CD4-positive, alpha-beta T cell treated with Interleukin-10 for 1 hour (primary cell): ENCODE measurements at regions not wholly inside any gene's neighbourhood (a gene's known extent, or its start where the extent isn't known, plus 50 kb on each side); places are given as distances from the start of the nearest gene placed in this dataset.
A peak's percentile ranks its signal among the peaks of the same experiment; 100 is the strongest.
"Not testable (repeated sequence)": the region's sequence is repeated elsewhere in the genome, so short reads cannot be mapped to it uniquely, and the experiment has no call there.

Source experiments
- DNase-seq: peaks from one replicate; pipeline ENCODE4 v3.0.0-alpha.2; 2020

DNA sequence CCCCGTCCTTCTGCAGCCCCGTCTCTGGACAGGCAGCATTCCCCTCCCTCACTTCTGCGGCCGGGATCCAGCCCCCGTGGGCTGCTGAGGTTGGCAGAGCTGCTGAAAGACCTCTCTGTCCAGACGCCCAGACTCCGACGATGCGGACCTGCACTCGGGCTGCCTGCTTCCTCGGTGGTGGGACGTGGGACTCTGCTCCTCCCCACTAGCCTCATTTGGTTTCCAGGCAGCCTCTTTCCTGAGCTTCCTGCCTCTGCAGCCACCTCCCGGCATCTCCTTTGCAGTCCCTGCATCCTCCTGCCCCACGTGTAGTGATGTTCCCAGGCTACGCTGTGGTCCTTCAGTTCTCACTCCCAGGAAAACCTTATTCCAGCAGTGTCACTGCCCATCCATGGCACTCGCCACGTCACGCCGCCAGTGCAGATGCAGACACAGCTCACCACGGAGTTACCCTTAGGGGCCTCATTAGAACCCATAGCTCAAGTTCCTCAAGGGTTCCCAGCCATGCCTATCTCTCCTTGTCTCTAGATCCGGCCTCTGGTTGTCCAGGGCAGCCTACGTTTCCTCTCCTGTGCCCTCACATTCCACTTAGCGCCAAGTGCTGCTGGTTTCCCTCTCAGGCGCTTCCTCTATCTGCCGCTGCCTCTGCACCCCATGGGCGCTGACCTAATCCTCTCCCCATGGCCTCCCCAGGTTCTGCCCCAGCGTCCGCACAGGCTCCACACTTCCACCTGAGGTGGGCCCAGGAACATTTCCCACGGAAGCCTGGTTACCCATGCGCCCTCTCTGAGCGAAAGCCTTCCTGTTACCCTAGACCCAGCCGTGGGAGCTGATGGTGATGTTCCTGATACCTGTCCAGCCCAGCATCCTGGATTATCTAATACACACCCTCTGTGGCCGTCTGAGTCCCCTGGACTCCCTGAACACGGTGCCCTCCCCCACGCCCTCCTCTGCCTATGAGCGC, 318.3 kb upstream of the MYT1L start:
- no peak for DNase-seq

DNA sequence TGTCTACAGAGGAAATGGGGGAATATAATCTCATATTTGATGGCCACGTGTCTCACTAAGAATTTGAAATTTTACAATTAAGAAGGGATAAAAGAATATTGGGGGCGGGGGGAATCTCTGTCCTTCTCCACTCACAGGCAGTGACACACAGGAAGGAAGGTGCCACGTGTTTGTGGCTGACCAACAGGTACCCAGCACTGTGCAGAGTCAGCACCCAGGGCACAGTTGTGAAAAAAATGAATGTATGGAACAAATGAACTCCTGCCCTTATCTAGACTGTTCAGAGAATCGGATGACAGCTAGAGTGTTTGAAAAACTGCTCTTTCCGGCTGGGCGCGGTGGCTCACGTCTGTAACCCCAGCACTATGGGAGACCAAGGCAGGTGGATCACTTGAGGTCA, 317.0 kb upstream of the MYT1L start:
- DNase-seq: no peak

DNA sequence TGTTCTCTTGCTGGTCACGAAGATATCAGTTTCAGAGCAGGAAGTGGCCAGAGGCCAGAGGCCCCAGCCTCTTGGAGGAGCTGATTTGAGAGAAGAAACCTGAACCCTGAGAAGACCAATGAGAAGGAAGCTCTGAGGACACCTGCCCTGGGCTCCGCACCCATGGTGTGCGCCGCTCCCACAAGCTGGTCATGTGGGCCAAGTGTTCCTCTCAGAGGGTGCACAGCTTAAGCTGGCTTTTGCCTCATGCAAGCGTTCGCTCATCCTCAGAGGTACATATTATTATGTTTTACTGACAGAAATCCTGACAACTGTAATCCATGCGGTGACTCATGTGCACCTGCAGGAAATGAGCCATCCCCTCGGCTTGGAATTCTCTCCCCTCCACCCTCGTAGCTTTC, 316.1 kb upstream of the MYT1L start:
- DNase-seq: no peak

DNA sequence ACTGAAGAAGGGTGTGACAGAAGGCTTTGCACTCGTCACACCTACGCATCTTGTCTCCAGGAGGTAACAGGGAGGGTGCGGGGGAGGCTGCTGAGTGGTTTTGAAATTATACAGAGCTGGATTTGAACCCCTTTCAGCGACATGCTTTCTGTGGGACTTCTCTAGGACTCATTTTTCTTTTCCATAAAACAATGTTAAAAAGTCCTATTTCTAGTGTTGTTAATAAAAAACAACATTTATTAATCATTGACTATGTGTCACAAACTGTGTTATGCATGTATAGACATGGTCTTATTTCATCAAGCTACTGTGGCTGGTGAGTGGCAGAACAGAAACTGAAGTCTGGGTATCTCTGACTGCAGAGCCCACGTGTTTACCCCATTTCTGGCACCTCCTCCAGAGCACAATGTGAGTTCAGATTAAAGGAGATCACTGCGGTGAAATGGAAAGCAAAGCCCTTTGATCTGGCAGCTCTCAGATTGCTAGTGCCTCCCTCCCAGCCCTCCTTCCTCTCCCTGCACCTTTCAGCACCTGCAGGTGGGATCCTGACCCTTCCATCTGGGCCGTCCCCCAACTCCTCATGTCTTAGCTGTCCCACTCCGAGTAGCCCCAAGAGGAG, 315.5 kb upstream of the MYT1L start:
- DNase-seq: peak; percentile 42

DNA sequence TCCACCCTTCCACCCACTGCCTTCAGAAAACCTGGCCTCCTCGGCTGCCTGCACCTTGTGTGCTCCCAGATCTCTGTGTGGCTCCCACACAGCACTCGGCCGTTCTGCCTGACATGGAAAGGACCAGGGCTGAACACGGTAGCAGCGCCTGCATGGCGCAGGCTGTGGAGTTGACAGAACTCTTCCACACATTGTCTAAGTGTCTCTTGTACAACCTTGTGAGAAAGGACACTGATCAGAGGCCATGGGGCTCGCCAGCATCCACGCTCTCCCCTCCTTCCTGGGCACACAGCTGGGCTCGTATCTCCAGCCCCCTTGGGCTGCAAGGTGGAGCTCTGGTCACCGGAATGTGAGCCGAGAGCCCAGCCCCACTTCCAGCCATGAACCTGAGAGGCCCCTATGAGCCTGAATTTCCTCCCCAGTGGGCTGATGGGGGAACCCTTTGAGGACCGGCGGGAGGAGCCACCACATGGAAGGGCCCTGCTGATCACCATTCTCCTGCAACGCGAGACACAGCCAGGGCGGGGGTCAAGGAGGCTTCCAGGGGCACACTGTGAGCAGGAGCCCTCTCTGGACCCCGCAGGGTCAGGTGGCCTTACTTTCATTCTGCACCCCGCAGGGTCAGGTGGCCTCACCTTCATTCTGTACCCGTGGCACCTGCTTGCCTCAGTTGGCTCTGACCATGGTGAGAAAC, 314.2 kb upstream of the MYT1L start:
- no peak for DNase-seq

DNA sequence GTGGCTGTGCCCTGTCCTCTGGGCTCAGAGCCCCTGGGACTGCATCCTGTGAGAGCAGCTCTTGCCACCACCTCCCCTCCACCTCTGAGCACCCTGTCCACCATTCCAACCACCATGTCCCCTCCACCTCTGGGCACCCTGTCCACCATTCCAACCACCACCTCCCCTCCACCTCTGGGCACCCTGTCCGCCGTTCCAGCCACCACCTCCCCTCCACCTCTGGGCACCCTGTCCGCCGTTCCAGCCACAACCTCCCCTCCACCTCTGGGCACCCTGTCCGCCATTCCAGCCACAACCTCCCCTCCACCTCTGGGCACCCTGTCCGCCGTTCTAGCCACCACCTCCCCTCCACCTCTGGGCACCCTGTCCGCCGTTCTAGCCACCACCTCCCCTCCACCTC, 313.7 kb upstream of the MYT1L start:
- not testable (repeated sequence) for DNase-seq

DNA sequence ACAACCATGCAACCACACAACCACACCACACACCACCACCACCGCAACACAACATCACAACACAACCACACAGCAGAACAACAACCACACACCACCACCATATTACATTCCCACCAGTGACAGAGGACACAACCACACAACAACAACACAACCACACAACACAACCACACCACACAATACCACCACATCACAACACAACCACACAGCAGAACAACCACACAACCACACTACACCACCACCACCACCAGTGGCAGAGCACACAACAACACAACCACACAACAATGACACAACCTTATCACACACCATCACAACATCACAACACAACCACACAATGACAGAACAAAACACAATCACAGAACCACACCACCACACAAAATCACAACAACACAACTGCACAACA, 313.0 kb upstream of the MYT1L start:
- DNase-seq: no peak

DNA sequence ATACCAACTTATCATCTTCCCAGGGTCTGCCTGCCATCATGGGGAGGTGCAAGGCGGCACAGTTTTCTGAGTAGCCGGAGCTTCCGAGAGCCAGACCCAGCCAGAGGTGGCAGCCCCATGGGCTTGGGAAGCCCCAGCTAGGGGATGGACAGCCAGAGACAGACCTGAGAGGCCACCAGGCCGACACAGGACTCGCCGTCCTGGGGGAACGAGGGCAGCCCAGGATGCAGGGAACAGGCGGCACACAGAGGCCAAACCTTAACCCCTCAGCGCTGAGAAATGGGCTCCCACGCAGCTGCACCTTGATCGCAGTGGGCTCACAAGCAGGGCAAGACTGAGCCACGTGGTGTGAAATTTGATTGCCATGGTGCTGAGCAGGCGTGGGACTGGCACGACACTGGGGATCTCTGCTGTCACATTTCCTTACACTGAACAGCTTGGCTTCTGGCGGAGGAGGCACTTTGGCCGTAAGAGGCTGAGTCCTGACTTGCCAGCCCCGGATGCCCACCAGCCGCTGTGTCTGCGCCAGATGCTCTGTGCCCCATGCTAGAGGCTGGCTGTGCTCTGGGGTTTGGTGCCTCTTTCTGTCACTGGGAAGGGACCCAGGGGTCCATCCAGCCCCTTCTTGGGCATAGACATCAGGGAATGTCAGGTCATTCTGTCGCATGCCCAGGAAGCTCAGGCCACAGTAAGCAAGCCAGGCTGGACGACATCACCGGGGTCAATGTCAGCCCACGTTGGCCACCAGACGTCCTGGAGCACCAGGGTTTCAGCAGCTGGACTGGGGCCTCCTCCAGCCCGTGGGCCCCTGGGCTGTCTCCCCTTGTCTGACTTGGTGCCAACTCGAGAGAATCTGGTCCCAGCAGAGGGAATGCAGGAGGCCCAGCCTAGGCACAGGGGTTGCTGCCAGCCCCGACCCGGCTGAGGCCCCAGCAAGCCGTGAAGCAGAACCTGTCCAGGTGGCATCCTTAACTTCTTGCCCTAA, 312.1 kb upstream of the MYT1L start:
- DNase-seq: no peak

DNA sequence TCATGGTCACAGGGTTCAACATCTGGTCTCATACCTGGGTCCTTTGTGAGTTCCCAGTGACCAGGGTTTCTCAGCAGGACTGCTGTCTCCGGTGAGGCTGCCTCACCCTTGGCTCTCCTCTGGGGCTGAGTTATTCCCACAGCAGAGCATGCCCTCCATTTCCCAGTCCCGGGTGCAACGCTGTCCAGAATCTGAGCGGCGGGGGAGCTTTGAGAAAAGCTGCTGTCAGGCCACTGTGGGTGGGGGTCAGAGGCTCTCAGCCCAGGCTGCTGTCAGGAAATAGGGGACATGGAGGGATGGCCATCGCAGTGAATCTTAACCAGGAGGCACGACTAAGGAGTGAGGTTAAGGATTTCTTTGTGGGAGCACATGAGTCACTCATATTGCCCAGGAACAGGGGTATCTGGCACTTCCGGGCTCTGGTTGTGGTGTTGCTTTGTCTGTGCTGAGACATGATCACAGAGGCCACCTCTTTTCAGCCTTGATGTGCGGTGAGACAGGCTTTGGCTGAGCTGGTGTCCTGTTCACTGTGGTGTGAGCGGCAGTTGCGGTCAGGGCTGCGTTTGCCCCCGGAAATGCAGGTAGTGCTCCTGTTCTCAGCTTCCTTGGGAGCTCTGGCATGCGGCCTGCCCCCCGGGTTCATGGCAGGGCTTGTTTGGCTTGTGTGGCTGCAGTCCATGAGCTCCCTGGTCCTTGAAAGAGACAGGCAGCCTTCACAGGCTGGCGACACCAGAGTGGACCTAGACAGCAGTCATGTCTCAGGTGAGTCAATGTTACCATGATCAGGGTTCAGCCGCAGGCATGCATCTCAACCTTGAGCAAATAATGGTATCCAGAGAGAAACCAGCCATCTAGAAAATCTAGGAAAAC, 310.7 kb upstream of the MYT1L start:
- no peak for DNase-seq

DNA sequence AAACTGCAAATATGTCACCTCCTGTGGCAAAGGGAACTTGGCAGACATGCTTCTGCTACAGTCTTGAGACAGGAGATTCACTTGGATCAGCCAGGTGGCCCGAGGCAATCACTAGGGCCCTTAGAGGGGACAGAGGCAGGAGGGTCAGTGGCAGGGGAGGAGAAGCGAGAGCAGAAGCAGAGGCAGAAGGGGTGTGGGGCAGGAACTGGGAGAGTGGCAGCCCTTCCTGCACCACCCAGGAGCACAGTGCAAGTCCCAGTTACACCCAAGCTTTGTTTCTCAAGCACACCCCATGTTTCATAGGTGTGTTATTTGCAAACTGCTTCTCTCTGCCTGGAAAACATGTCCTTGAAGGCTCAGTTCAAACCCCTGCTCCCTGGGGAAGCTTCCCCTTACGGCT, 309.7 kb upstream of the MYT1L start:
- no peak for DNase-seq

DNA sequence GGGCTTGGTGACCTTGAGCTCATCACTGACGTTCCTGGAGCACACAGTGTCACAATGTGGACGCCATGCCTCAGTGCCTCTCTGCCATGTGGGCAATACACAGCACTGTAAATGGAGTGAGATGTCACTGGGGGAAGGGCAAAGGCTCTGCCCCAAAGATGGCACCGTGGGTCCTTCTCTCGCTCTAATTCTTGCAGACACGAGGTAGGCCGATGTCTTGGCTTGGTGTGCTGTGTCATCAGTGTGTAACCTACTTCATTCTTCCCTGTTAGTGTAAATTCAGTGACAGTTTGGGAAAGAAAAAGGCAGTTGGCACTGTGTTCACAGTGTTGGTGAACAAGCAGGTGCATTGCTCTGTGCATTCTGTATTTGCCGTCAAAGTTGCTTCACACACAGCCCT, 309.3 kb upstream of the MYT1L start:
- DNase-seq: no peak

DNA sequence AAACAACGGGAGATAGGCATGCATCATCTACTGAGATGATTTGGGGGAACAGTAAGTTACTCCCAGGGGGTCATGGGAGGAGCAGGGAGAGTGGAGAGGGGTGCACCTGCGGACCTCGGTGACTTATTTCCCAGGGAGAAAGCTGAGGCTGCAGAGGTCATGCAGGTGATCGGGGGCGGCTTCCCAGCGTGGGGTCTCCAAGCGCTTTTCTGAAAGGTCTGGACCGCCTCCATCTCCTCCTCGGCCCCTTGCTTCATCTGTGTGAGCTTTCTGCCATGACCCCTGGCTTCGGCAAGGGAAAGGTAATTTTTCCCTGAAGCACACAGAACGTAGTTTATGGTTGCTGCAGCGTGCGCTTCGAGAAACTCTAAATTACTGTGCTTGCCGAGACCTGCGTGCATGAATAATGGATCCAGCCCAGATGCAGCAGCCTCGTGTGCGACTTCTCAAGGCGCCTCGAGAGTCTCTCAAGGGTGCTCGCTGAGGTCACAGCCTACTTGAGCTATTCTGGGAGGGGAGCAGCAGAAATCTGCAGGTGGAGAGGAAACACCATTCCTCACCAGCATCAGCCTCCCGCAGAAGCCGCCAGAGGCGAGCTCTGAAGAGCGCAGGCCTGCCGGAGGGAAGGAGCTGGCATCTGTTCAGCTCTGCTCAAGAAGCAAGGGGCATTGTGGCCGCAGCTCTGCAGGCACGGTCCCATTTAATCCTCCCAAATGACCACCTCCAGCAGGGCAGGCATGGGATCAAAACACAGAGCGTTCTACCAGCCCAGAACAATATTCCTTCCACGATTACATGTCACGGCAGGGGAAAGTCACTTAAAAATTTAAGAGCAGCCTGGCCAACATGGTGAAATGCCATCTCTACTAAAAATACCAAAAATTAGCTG, 308.4 kb upstream of the MYT1L start:
- no peak for DNase-seq

DNA sequence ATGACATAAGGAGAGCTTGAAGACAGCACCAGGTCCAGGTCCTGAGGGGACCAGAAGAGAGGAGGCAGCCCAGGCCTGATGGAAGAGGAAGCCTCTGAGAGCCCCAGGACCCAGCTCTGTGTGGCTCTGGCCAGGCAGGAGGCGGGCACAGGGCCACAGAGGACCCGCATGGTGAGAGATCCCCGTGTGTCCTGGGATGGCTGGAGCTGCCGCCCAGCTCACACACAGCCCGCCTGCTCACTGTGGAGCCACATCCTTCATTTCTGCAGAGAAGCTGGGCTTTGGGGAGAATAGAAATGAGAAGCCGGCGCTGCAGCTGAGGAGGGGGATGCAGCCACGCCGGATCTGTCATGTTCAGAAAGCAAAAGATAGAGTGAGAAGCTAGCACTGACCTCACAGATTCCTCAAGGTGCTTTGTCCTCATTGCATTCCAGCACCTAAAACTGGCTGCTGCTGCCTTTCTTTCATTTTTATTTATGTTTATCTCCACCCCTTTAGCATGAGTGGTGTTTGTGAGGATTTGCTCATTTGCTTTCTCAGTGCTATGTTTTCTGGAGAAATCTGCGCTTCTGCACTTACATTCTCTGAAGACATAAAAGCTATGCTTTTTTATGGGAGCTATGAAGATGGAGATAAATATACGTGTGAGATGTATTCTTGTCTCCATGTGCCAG, 307.6 kb upstream of the MYT1L start:
- DNase-seq: no peak

DNA sequence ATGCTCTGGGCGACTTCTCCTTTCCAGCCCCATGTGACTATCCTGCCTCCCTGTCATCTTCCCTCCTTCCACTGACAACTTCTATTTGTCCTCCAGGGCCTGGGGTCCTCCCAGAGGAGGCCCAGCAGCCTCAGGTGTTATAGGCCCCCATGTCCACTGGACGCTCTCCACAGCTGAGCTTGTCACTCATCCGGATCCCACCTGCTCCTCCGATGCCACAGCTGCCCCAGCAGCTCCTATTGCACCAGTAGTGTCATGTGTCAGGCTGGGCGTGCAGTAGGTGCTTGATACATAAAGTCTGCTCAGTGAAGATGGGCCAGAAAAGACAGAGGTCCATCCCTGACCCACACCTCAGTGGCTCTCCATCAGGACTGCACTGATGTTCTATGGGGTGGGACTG, 305.7 kb upstream of the MYT1L start:
- DNase-seq: no peak

DNA sequence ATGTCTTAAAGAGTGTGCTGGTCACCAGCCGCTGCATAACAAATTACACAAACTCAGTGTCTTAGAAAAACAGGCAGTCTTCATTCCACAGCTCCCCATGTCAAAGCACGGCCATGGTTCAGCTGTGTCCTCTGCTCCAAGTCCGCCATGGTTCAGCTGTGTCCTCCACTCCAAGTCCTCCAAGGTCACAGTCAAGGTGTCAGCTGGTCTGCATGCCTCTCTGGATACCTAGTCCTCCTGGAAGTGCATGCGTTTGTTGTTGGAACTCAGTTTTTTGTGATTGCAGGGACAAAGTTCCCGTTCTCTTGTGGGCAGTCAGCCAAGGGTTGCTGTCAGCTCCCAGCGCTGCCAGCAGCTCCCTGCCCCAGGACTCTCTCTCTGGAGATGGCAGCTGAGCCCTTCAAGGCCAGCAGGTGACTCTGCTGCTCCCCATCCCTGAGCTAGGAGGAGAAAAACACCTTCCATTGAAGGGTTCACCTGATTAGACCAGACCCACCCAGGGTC, 304.0 kb upstream of the MYT1L start:
- no peak for DNase-seq

DNA sequence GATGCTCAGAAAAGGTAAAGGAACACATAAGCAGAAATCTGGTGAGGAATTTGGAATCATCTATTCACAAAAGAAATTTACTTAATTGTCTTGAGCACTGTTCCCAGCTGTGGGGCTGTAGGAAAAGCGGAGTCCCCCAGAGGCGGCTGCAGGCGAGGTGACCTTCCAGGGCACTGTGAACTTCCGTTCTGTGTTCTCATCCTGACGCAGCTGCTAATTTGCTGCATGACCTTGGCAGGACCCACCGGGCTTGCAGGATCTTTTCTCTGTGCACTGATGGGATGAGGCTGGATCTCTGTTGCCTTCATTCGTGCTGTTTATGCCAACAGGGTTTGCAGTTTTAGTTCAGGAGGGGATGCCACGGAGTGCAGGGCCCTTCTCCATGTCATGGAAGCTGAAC, 301.9 kb upstream of the MYT1L start:
- no peak for DNase-seq

DNA sequence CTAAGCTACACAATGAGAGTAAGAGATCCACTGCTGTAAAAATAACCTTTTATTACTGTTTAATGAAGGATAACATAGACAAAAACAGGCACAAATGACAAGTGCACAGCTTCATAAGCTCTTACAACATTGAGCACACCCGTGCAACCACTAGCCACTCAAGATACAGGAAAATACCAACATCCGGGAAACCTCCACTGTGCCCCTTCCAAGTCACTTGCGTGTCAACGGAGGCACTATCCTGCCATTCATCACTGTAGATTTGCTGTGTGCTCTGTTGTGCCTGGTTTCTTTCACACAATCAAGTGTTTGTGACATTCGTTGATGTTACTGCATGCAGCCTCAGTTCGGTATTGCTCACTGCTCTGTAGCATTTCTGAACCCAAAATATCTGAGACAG, 292.9 kb upstream of the MYT1L start:
- DNase-seq: no peak

DNA sequence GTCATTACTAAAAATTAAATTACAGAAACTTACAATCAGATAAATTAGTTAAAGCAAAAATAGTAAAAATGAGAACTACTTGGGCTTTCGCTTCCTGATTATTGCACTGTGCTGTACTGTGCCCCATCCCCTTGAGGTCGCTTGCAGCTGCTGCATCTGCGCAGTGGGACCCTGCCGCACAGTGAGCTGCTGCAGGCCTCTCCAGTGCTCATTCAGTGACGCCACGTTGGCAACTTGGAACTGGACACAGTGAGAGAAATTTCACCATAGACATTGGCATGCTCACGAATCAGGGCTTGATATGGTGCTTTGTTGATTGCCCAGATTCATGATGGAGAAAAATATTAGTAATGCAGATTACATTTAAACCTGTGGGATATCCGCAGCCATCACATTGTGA, 290.8 kb upstream of the MYT1L start:
- no peak for DNase-seq

DNA sequence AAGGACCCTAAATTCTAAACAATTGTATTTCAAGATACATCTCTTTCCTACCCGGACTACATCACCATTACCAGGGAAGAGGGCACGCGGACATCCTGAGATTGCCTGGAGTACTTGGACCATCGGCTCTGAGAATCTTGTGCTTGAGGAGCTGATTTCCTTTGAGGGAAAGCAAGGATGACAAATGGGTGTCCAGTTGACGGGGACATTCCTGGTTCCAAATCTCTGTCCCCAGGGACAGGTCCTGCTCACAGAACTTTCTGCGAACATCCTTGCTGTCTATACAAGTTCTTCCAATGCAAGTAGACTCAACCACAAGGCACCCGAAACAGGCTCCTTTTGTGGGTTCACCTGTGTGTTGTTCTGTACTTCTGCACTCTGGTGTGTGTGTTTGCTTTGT, 289.5 kb upstream of the MYT1L start:
- DNase-seq: no peak

DNA sequence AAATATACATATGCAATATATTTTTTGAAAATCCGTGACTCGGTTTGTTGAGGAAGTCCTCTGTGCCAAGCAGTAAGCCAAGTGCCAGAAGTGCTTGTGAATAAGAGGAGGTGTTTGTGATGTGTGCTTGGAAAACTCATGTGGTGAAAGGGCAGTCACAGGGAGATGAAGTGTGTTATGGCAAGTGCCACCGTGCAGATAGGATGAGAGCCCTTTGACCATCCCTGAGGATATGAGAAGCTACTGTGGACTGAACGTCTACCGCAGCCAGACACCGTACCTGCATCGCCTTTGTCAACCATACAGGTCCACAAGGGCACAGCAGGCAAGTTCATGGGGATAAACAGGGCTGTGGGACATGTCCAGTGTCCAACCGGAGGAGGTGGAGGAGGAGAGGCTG, 288.9 kb upstream of the MYT1L start:
- no peak for DNase-seq
